NT2/D1 (cell line): ENCODE measurements at regions not wholly inside any gene's neighbourhood (a gene's known extent, or its start where the extent isn't known, plus 50 kb on each side); places are given as distances from the start of the nearest gene placed in this dataset.

Source experiments
- SUZ12 ChIP-seq: IDR thresholded peaks from 2 replicates; pipeline ENCODE4 v1.6.1; 2011; ENCODE audit not compliant: insufficient read length, insufficient read depth; ENCODE audit errors: extremely low read depth
- YY1 ChIP-seq: IDR thresholded peaks from 2 replicates; pipeline ENCODE4 v1.6.1; 2011; ENCODE audit not compliant: insufficient read length, insufficient read depth
- ZNF274 ChIP-seq: IDR thresholded peaks from 2 replicates; pipeline ENCODE4 v1.6.1; 2011; ENCODE audit warnings: mild to moderate bottlenecking, low read depth, low read length

- TF ChIP-seq SUZ12 (no peak), YY1 (no peak), ZNF274 (no peak)
These were observed 364.7 kb upstream of the CD180 start for GRCh38 chr5:67561151-67561932.
